ENCODE measurements at regions not wholly inside any gene's neighbourhood (a gene's known extent, or its start where the extent isn't known, plus 50 kb on each side); places are given as distances from the start of the nearest gene placed in this dataset.
A peak's percentile ranks its signal among the peaks of the same experiment; 100 is the strongest.

- Histone ChIP-seq H3K9me3 (peaks cover 0 to 8% (median 0%) of the 10 kb centered on the region in 12 donors), H3K27me3 (no peaks in the 10 kb centered on the region), H3K4me3 (no peak overlapping the region), H3K27ac (no peak overlapping the region), H3K4me1 (no peaks in the 10 kb centered on the region), H3K36me3 (no peaks in the 10 kb centered on the region)
- 76 to 82% (median 79%) methylated on average over 20 to 23 of the region's 23 CpGs for WGBS, 4 donors
- peak in 1 of 4 donors; percentile 22 for ATAC-seq
- TF ChIP-seq CTCF (IDR thresholded peaks at IDR 0.05) (no peak), POLR2A (IDR thresholded peaks at IDR 0.05) (no peak)
- intact Hi-C loops (cut with DNase I), result no loop called here
- DNase-seq, result peak in 1 of 5 donors; percentile 51
These were observed 462.6 kb downstream of the TBC1D32 start for GRCh38 chr6:120871416-120872261.

- Histone ChIP-seq H3K4me1 (no peaks in the 10 kb centered on the region), H3K27ac (no peak overlapping the region), H3K4me3 (no peak overlapping the region), H3K9me3 (peaks cover 0 to 8% (median 0%) of the 10 kb centered on the region in 12 donors), H3K36me3 (no peaks in the 10 kb centered on the region), H3K27me3 (no peaks in the 10 kb centered on the region)
- WGBS, 4 donors, result 36 to 56% (median 46%) methylated on average over 1 of the region's 1 CpG
- intact Hi-C loops (cut with DNase I), result no loop called here
- no peak for DNase-seq
- no peak for ATAC-seq
- TF ChIP-seq POLR2A (IDR thresholded peaks at IDR 0.05) (no peak), CTCF (IDR thresholded peaks at IDR 0.05) (no peak)
These were observed 464.9 kb downstream of the TBC1D32 start for GRCh38 chr6:120869397-120869796.

GRCh38 chr6:120857422-120857821 lies 476.9 kb downstream of the TBC1D32 start:
- WGBS, 4 donors, result 54 to 83% (median 81%) methylated on average over 3 of the region's 3 CpGs
- ATAC-seq, result no peak
- TF ChIP-seq POLR2A (IDR thresholded peaks at IDR 0.05) (no peak), CTCF (IDR thresholded peaks at IDR 0.05) (no peak)
- DNase-seq, result peak in 1 of 5 donors; percentile 20
- Histone ChIP-seq H3K9me3 (peaks cover 0 to 8% (median 0%) of the 10 kb centered on the region in 12 donors), H3K27me3 (no peaks in the 10 kb centered on the region), H3K36me3 (no peaks in the 10 kb centered on the region), H3K27ac (no peak overlapping the region), H3K4me3 (no peak overlapping the region), H3K4me1 (no peaks in the 10 kb centered on the region)
- intact Hi-C loops (cut with DNase I), result no loop called here

- DNase-seq, result no peak
- TF ChIP-seq CTCF (IDR thresholded peaks at IDR 0.05) (no peak), POLR2A (IDR thresholded peaks at IDR 0.05) (no peak)
- Histone ChIP-seq H3K27me3 (no peaks in the 10 kb centered on the region), H3K4me3 (no peak overlapping the region), H3K36me3 (no peaks in the 10 kb centered on the region), H3K4me1 (no peaks in the 10 kb centered on the region), H3K9me3 (peaks cover 0 to 3% (median 0%) of the 10 kb centered on the region in 12 donors), H3K27ac (no peak overlapping the region)
- no peak for ATAC-seq
- intact Hi-C loops (cut with DNase I), result no loop called here
These were observed 479.7 kb downstream of the TBC1D32 start for GRCh38 chr6:120854583-120854982.

Data from heart left ventricle (tissue), 16 donors.